Upper lobe of left lung (tissue), 6 donors: ENCODE measurements at regions not wholly inside any gene's neighbourhood (a gene's known extent, or its start where the extent isn't known, plus 50 kb on each side); places are given as distances from the start of the nearest gene placed in this dataset.

Experiments used
- ATAC-seq, 2 donors: fragments of 200-7000 bp; cut with Tn5 transposase; one replicate each; pipeline ENCODE4 v1.9.1; 2022; ENCODE audit warnings: mild to moderate bottlenecking in 2 of 2, moderate library complexity in 2 of 2; ENCODE audit not compliant: low FRiP score in 2 of 2
- DNase-seq, 2 donors: peaks; one replicate each; pipeline ENCODE4 v3.0.0-alpha.2; 2019 to 2020
- H3K27ac ChIP-seq, 4 donors: fragments of 200-600 bp; sonication (generic); one replicate each; pipeline ENCODE4 v1.5.1; 2016 to 2019
- H3K27me3 ChIP-seq, 4 donors: fragments of 200-600 bp; sonication (generic); one replicate each; pipeline ENCODE4 v1.5.1; 2017 to 2019
- H3K36me3 ChIP-seq, 4 donors: fragments of 200-600 bp; sonication (generic); one replicate each; pipeline ENCODE4 v1.5.1; 2016 to 2019
- H3K4me1 ChIP-seq, 4 donors: fragments of 200-600 bp; sonication (generic); one replicate each; pipeline ENCODE4 v1.5.1; 2018 to 2019
- H3K4me3 ChIP-seq, 4 donors: fragments of 200-600 bp; sonication (generic); one replicate each; pipeline ENCODE4 v1.5.1; 2017 to 2019; ENCODE audit warnings: mild to moderate bottlenecking in 2 of 4, moderate library complexity in 1 of 4
- H3K9me3 ChIP-seq, 4 donors: fragments of 200-600 bp; sonication (generic); one replicate each; pipeline ENCODE4 v1.5.1; 2018 to 2019
- CTCF ChIP-seq, 6 experiments: fragments of 450-650 bp in 4 of 6; fragments of 200-600 bp in 2 of 6; sonication (generic) in 2 of 6; IDR thresholded peaks; one replicate each; pipeline ENCODE4 v1.5.1; 2016 to 2019; ENCODE audit warnings: antibody characterized with exemption in 6 of 6
- EP300 ChIP-seq, 4 donors: sonication (generic); formaldehyde crosslinking; IDR thresholded peaks; one replicate each; pipeline ENCODE4 v1.5.1; 2017; ENCODE audit warnings: antibody characterized with exemption in 4 of 4, control low read depth in 2 of 4
- POLR2A ChIP-seq, 4 donors: fragments of 450-650 bp; IDR thresholded peaks; one replicate each; pipeline ENCODE4 v1.5.1; 2016 to 2017; ENCODE audit warnings: antibody characterized with exemption in 4 of 4, mild to moderate bottlenecking in 2 of 4
- POLR2AphosphoS5 ChIP-seq, 2 donors: sonication (generic); formaldehyde crosslinking; IDR thresholded peaks; one replicate each; pipeline ENCODE4 v1.5.1; 2017; ENCODE audit warnings: antibody characterized with exemption in 2 of 2
- WGBS, 2 donors: methylation state at CpG; one replicate each; pipeline ENCODE4 v1.1.5; 2017 to 2018; 5-methylcytosine and 5-hydroxymethylcytosine counted together
- donor health status: DM: no; HTN: no; CAD: no; lungs with moderate emphysema.
- donor health status: DM: no; HTN: yes; CAD: no; lungs with severe emphysema.

DNA sequence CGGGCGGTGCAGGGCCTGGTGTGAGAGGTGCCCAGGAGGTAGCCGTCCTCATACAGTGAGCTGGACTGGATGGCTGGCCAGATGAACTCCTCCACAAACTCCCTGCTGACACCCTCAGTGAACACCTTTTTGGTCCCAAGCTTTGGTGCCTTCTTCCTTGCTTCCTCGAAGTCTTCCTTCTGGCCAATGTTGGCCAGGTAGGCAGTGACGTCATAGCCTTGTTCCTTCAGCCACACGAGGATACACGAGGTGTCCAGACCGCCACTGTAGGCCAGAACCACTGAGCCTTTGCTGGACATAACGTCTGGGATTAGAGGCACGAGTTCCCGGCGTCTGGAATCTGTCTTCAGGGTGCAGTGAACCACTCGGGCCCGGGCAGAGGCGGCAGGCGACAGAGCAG is 206.8 kb upstream of the SP4 start:
- H3K27ac ChIP-seq: no peak overlapping the region
- DNase-seq (no peak), ATAC-seq (no peak)
- H3K4me3 ChIP-seq: no peak overlapping the region
- no peaks in the 10 kb centered on the region for H3K9me3 ChIP-seq
- H3K27me3 ChIP-seq: no peaks in the 10 kb centered on the region
- WGBS, 2 donors: 90 to 91% methylated on average over 11 to 16 of the region's 16 CpGs
- no peaks in the 10 kb centered on the region for H3K4me1 ChIP-seq
- H3K36me3 ChIP-seq: no peaks in the 10 kb centered on the region
- TF ChIP-seq POLR2A (IDR thresholded peaks at IDR 0.05): no peak
- no peak for TF ChIP-seq CTCF (IDR thresholded peaks at IDR 0.05)
- no peak for TF ChIP-seq EP300 (IDR thresholded peaks at IDR 0.05)
- no peak for TF ChIP-seq POLR2AphosphoS5 (IDR thresholded peaks at IDR 0.05)

- Histone ChIP-seq H3K9me3 (no peaks in the 10 kb centered on the region), H3K36me3 (no peaks in the 10 kb centered on the region), H3K27me3 (no peaks in the 10 kb centered on the region), H3K27ac (no peak overlapping the region), H3K4me3 (no peak overlapping the region), H3K4me1 (no peaks in the 10 kb centered on the region)
- WGBS, 2 donors: 74 to 83% methylated on average over 5 of the region's 5 CpGs
- TF ChIP-seq EP300 (IDR thresholded peaks at IDR 0.05) (no peak), POLR2AphosphoS5 (IDR thresholded peaks at IDR 0.05) (no peak), CTCF (IDR thresholded peaks at IDR 0.05) (no peak), POLR2A (IDR thresholded peaks at IDR 0.05) (no peak)
- ATAC-seq (no peak), DNase-seq (no peak)
Observed at GRCh38 chr7:21238400-21239116, 189.3 kb upstream of the SP4 start.

- DNase-seq (no peak), ATAC-seq (no peak)
- H3K36me3 ChIP-seq: no peaks in the 10 kb centered on the region
- TF ChIP-seq CTCF (IDR thresholded peaks at IDR 0.05) (no peak), POLR2AphosphoS5 (IDR thresholded peaks at IDR 0.05) (no peak), EP300 (IDR thresholded peaks at IDR 0.05) (no peak), POLR2A (IDR thresholded peaks at IDR 0.05) (no peak)
- H3K4me1 ChIP-seq: no peaks in the 10 kb centered on the region
- no peaks in the 10 kb centered on the region for H3K27me3 ChIP-seq
- no peaks in the 10 kb centered on the region for H3K9me3 ChIP-seq
- no peak overlapping the region for H3K27ac ChIP-seq
- 56 to 62% methylated on average over 3 of the region's 3 CpGs for WGBS, 2 donors
- H3K4me3 ChIP-seq: no peak overlapping the region
Observed at GRCh38 chr7:21243265-21243664, 184.6 kb upstream of the SP4 start.

- Histone ChIP-seq H3K36me3 (no peaks in the 10 kb centered on the region), H3K4me1 (no peaks in the 10 kb centered on the region), H3K9me3 (no peaks in the 10 kb centered on the region), H3K27me3 (peaks cover 0 to 13% (median 0%) of the 10 kb centered on the region in 4 donors), H3K4me3 (no peak overlapping the region), H3K27ac (no peak overlapping the region)
- TF ChIP-seq POLR2A (IDR thresholded peaks at IDR 0.05): no peak
- TF ChIP-seq EP300 (IDR thresholded peaks at IDR 0.05): no peak
- no peak for TF ChIP-seq POLR2AphosphoS5 (IDR thresholded peaks at IDR 0.05)
- TF ChIP-seq CTCF (IDR thresholded peaks at IDR 0.05): no peak
- no peak for ATAC-seq
- no peak for DNase-seq
- WGBS, 2 donors: 26 to 29% methylated on average over 3 of the region's 3 CpGs
Observed at GRCh38 chr7:21251151-21251800, 176.6 kb upstream of the SP4 start.
